ENCODE measurements at regions not wholly inside any gene's neighbourhood (a gene's known extent, or its start where the extent isn't known, plus 50 kb on each side); places are given as distances from the start of the nearest gene placed in this dataset.

DNA sequence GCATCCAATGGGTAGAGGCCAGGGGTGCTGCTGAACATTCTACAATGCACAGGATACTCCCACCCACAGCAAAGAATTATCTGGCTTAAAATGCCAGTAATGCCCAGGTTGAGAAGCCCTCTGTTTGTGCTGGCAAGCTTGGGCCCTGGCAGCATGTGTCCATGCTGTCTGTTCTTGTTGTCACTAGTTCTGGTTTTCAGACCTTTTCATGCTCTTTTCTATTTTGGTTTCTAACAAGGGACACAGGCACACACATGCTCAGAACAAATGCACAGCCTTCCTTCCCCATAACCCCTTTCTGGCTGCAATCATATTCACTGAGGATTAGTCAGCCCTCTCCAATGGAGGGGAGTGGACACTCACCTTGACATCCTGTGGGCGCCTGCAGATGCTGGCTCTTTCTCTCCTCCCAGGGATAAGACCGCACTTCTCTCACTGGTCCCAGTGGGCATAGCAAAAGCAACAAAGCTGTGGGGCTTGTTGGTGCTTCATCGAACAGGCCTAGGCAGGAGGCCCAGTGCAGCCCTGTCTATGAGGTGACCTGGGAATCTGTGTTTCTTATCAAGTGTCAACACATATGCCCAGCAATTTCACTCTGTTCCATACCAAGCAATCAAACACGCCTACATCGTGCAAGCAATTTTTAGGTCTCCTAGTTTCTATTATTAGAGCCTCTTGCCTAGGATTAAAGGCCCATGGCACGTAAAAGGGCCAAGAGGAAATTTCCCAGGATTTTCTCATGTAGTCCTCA is 271.1 kb upstream of the CCL2 start:
- H3K4me2 ChIP-seq (replicated peaks; ENCODE audit: low read depth, low read length, poor library complexity, severe bottlenecking), result no peak overlapping the region
- POLR2A ChIA-PET, result no interaction called here
- DNase-seq (no peak), ATAC-seq (ENCODE audit: low read depth) (no peak)
- no peaks in the 10 kb centered on the region for H3K4me1 ChIP-seq (ENCODE audit: control insufficient read depth in 2 of 2, insufficient read depth in 2 of 2, low read length in 2 of 2)
- Mint-ChIP-seq H3K4me3 (no peak overlapping the region), H3K9me3 (ENCODE audit: insufficient read depth) (no peaks in the 10 kb centered on the region), H3K27ac (no peak overlapping the region), H3K4me1 (no peaks in the 10 kb centered on the region), H3K27me3 (peaks cover 12% of the 10 kb centered on the region)
- no peak overlapping the region for H2AFZ ChIP-seq (ENCODE audit: insufficient read depth, low read depth, low read length, poor library complexity, severe bottlenecking)
- no peak overlapping the region for H3K27ac ChIP-seq (ENCODE audit: low read length in 2 of 2)
- no peaks in the 10 kb centered on the region for H3K36me3 ChIP-seq (replicated peaks in 1 of 2; ENCODE audit: control extremely low read depth in 1 of 2, control insufficient read depth in 1 of 2, extremely low read depth in 1 of 2, insufficient read depth in 2 of 2, low read length in 1 of 2)
- TF ChIP-seq CTCF (IDR thresholded peaks at IDR 0.05), result no peak
- TF ChIP-seq EZH2 (IDR thresholded peaks at IDR 0.05; ENCODE audit: borderline replicate concordance, insufficient read depth, low read depth, low read length, poor library complexity, severe bottlenecking), result no peak
- no peaks in the 10 kb centered on the region for H3K27me3 ChIP-seq (replicated peaks in 1 of 4; ENCODE audit: control extremely low read depth in 1 of 4, control insufficient read depth in 3 of 4, insufficient read depth in 4 of 4, low read length in 3 of 4)
- intact Hi-C loops (cut with micrococcal nuclease), result no loop called here
- H3K4me3 ChIP-seq (ENCODE audit: control extremely low read depth in 1 of 5, extremely low read depth in 1 of 5, insufficient read depth in 1 of 5, low read depth in 2 of 5, low read length in 4 of 5), result no peak overlapping the region
- no peaks in the 10 kb centered on the region for H3K79me2 ChIP-seq (ENCODE audit: control insufficient read depth, insufficient read depth, low read length)
- H3K9me3 ChIP-seq (ENCODE audit: control extremely low read depth in 1 of 3, control insufficient read depth in 2 of 3, insufficient read depth in 1 of 3, low read length in 2 of 3), result no peaks in the 10 kb centered on the region
- CTCF ChIA-PET, result no interaction called here
- H3K9ac ChIP-seq (ENCODE audit: low read length), result no peak overlapping the region
- 100% methylated on average over 4 of the region's 6 CpGs for WGBS (ENCODE audit: insufficient coverage)
- no peaks in the 10 kb centered on the region for H4K20me1 ChIP-seq (ENCODE audit: control insufficient read depth, insufficient read depth, low read length, poor library complexity, severe bottlenecking)

- intact Hi-C loops (cut with micrococcal nuclease), result no loop called here
- Histone ChIP-seq H3K36me3 (replicated peaks in 1 of 2; ENCODE audit: control extremely low read depth in 1 of 2, control insufficient read depth in 1 of 2, extremely low read depth in 1 of 2, insufficient read depth in 2 of 2, low read length in 1 of 2) (no peaks in the 10 kb centered on the region), H4K20me1 (ENCODE audit: control insufficient read depth, insufficient read depth, low read length, poor library complexity, severe bottlenecking) (no peaks in the 10 kb centered on the region), H3K9me3 (ENCODE audit: control extremely low read depth in 1 of 3, control insufficient read depth in 2 of 3, insufficient read depth in 1 of 3, low read length in 2 of 3) (no peaks in the 10 kb centered on the region), H2AFZ (ENCODE audit: insufficient read depth, low read depth, low read length, poor library complexity, severe bottlenecking) (no peak overlapping the region), H3K4me2 (replicated peaks; ENCODE audit: low read depth, low read length, poor library complexity, severe bottlenecking) (no peak overlapping the region), H3K9ac (ENCODE audit: low read length) (no peak overlapping the region), H3K27me3 (replicated peaks in 1 of 4; ENCODE audit: control extremely low read depth in 1 of 4, control insufficient read depth in 3 of 4, insufficient read depth in 4 of 4, low read length in 3 of 4) (no peaks in the 10 kb centered on the region), H3K4me3 (ENCODE audit: control extremely low read depth in 1 of 5, extremely low read depth in 1 of 5, insufficient read depth in 1 of 5, low read depth in 2 of 5, low read length in 4 of 5) (no peak overlapping the region), H3K79me2 (ENCODE audit: control insufficient read depth, insufficient read depth, low read length) (no peaks in the 10 kb centered on the region), H3K4me1 (ENCODE audit: control insufficient read depth in 2 of 2, insufficient read depth in 2 of 2, low read length in 2 of 2) (no peaks in the 10 kb centered on the region), H3K27ac (ENCODE audit: low read length in 2 of 2) (no peak overlapping the region)
- Mint-ChIP-seq H3K27ac (no peak overlapping the region), H3K27me3 (peaks cover 12% of the 10 kb centered on the region), H3K4me3 (no peak overlapping the region), H3K9me3 (ENCODE audit: insufficient read depth) (no peaks in the 10 kb centered on the region), H3K4me1 (no peaks in the 10 kb centered on the region)
- 0% methylated on average over 1 of the region's 1 CpG for WGBS (ENCODE audit: insufficient coverage)
- TF ChIP-seq CTCF (IDR thresholded peaks at IDR 0.05) (no peak), EZH2 (IDR thresholded peaks at IDR 0.05; ENCODE audit: borderline replicate concordance, insufficient read depth, low read depth, low read length, poor library complexity, severe bottlenecking) (no peak)
- ChIA-PET POLR2A (no interaction called here), CTCF (no interaction called here)
- DNase-seq (no peak), ATAC-seq (ENCODE audit: low read depth) (no peak)
These were observed 269.0 kb upstream of the CCL2 start for GRCh38 chr17:33986088-33986487.
